WTC11 (cell line): ENCODE measurements at regions not wholly inside any gene's neighbourhood (a gene's known extent, or its start where the extent isn't known, plus 50 kb on each side); places are given as distances from the start of the nearest gene placed in this dataset.

Experiments
- ATAC-seq: fragments of 200-7000 bp; cut with Tn5 transposase; 2 replicates; pipeline ENCODE4 v1.10.0; 2021; ENCODE audit warnings: mild to moderate bottlenecking, moderate library complexity
- CTCF ChIA-PET: fragments of 300-600 bp; sonication (Branson Sonifier 250); formaldehyde crosslinking; loops from one replicate; lab custom pipeline; 2021; ENCODE audit warnings: antibody characterized with exemption; lab: Charles Lee
- POLR2A ChIA-PET: fragments of 350-600 bp; sonication (Branson Sonifier 250); formaldehyde crosslinking; loops from one replicate; lab custom pipeline; 2021; ENCODE audit warnings: antibody characterized with exemption; lab: Charles Lee
- DNase-seq: peaks from one replicate; pipeline ENCODE4 v3.0.0; 2021; ENCODE audit warnings: low spot score
- H3K27ac Mint-ChIP-seq: 2 replicates; pipeline ENCODE4 v1.8.0; 2021; ENCODE audit warnings: mixed read lengths
- H3K27me3 Mint-ChIP-seq: 2 replicates; pipeline ENCODE4 v1.8.0; 2021; ENCODE audit warnings: low read depth, mild to moderate bottlenecking, moderate library complexity, mixed read lengths
- H3K36me3 Mint-ChIP-seq: 2 replicates; pipeline ENCODE4 v1.8.0; 2021; ENCODE audit warnings: mixed read lengths
- H3K4me1 Mint-ChIP-seq: 2 replicates; pipeline ENCODE4 v1.8.0; 2022; ENCODE audit warnings: mixed read lengths
- H3K4me3 Mint-ChIP-seq: 2 replicates; pipeline ENCODE4 v1.8.0; 2021; ENCODE audit warnings: mild to moderate bottlenecking, moderate library complexity, mixed read lengths
- H3K9me3 Mint-ChIP-seq: 2 replicates; pipeline ENCODE4 v1.8.0; 2021; ENCODE audit warnings: mixed read lengths
- CBFB ChIP-seq: sonication (generic); formaldehyde crosslinking; IDR thresholded peaks from 2 replicates; pipeline ENCODE4 v1.8.1; 2022; ENCODE audit warnings: mild to moderate bottlenecking, low read depth, missing genetic modification reagents
- CREM ChIP-seq: sonication (generic); formaldehyde crosslinking; IDR thresholded peaks from 2 replicates; pipeline ENCODE4 v1.8.1; 2022; ENCODE audit warnings: mild to moderate bottlenecking, missing genetic modification reagents, moderate library complexity
- ELF4 ChIP-seq: sonication (generic); formaldehyde crosslinking; IDR thresholded peaks from 2 replicates; pipeline ENCODE4 v1.8.1; 2022; ENCODE audit warnings: low read depth, mild to moderate bottlenecking, moderate library complexity, missing genetic modification reagents
- EMX1 ChIP-seq: fragments of 250-450 bp; sonication (Bioruptor Pico); IDR thresholded peaks from 2 replicates; pipeline ENCODE4 v1.8.0; 2021; ENCODE audit warnings: mild to moderate bottlenecking
- ESRRA ChIP-seq: sonication (generic); formaldehyde crosslinking; IDR thresholded peaks from 2 replicates; pipeline ENCODE4 v1.8.1; 2022; ENCODE audit warnings: mild to moderate bottlenecking, missing genetic modification reagents, borderline replicate concordance
- ETV6 ChIP-seq: sonication (generic); formaldehyde crosslinking; IDR thresholded peaks from 2 replicates; pipeline ENCODE4 v1.8.1; 2022; ENCODE audit warnings: mild to moderate bottlenecking, missing genetic modification reagents
- FOXP1 ChIP-seq: sonication (generic); formaldehyde crosslinking; IDR thresholded peaks from 2 replicates; pipeline ENCODE4 v1.8.0; 2022; ENCODE audit warnings: missing genetic modification reagents, mild to moderate bottlenecking, moderate library complexity, borderline replicate concordance
- HMGA2 ChIP-seq: fragments of 250-450 bp; sonication (Bioruptor Pico); IDR thresholded peaks from 2 replicates; pipeline ENCODE4 v1.4.0; 2021; ENCODE audit warnings: mild to moderate bottlenecking, moderate library complexity
- MXD4 ChIP-seq: fragments of 250-450 bp; sonication (Bioruptor Pico); IDR thresholded peaks from 2 replicates; pipeline ENCODE4 v1.8.0; 2021; ENCODE audit warnings: mild to moderate bottlenecking, moderate library complexity, borderline replicate concordance
- NFE2L1 ChIP-seq: sonication (generic); formaldehyde crosslinking; IDR thresholded peaks from 2 replicates; pipeline ENCODE4 v1.8.1; 2023; ENCODE audit warnings: missing genetic modification reagents
- NR2C2 ChIP-seq: sonication (generic); formaldehyde crosslinking; IDR thresholded peaks from 2 replicates; pipeline ENCODE4 v1.8.0; 2022; ENCODE audit warnings: mild to moderate bottlenecking, missing genetic modification reagents
- NR3C1 ChIP-seq: sonication (generic); formaldehyde crosslinking; conservative IDR thresholded peaks from 2 replicates; pipeline ENCODE4 v1.8.1; 2023; ENCODE audit warnings: low read depth, mild to moderate bottlenecking, missing genetic modification reagents
- ZNF671 ChIP-seq: fragments of 250-450 bp; sonication (Bioruptor Pico); IDR thresholded peaks from 2 replicates; pipeline ENCODE4 v1.8.0; 2021; ENCODE audit warnings: mild to moderate bottlenecking
- TF ChIP-seq, protein P1 (sequence below): sonication (generic); formaldehyde crosslinking; IDR thresholded peaks from 2 replicates; pipeline ENCODE4 v1.8.1; 2022; ENCODE audit warnings: missing genetic modification reagents, borderline replicate concordance
- TF ChIP-seq, protein P2 (sequence below): fragments of 250-450 bp; sonication (Bioruptor Pico); IDR thresholded peaks from 2 replicates; pipeline ENCODE4 v2.1.2; 2022; ENCODE audit warnings: mild to moderate bottlenecking, moderate library complexity
- TF ChIP-seq, protein P3 (sequence below): fragments of 250-450 bp; sonication (Bioruptor Pico); IDR thresholded peaks from 2 replicates; pipeline ENCODE4 v1.9.0; 2021; ENCODE audit warnings: moderate library complexity, mild to moderate bottlenecking, inconsistent platforms, borderline replicate concordance
- TF ChIP-seq, protein P4 (sequence below): sonication (generic); formaldehyde crosslinking; IDR thresholded peaks from 2 replicates; pipeline ENCODE4 v1.8.1; 2022; ENCODE audit warnings: mild to moderate bottlenecking, moderate library complexity, missing genetic modification reagents
- TF ChIP-seq, protein P5 (sequence below): sonication (generic); formaldehyde crosslinking; IDR thresholded peaks from 2 replicates; pipeline ENCODE4 v1.8.1; 2023; ENCODE audit warnings: mild to moderate bottlenecking, missing genetic modification reagents, moderate library complexity

DNA sequence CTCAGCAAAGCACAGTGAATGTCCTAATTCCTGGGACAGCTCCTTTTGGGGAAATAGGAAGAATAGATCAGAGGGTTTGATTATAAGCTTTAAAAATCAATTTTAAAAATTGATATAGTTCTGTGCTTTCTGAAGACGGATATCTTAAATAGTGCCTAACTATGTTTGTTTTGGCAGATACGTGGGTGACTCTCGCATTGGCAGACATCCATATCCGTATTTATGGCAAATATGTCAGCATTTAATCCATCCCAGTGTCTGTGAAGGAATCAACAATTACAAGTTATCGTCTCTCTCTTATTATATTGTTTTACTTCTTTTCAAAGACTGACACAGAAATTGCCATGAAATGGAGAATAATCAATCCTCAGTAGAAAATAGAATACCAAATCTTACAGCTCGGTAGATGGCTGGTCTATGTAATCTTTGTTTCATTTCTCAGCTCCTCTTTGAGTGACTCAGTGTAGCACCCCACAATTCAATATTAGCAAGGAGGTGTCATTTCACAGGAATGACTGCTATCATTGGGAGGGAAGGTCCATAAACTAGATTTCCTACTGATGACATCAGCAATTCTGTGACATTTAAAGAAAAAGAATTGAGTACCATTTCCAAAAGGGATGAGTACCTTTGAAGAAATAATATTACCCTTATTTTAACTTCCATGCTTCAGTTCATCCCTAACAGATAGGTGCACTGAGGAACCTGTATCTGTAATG, 186.4 kb upstream of the NFE2L3 start (continued):
- TF ChIP-seq, protein P1, sequence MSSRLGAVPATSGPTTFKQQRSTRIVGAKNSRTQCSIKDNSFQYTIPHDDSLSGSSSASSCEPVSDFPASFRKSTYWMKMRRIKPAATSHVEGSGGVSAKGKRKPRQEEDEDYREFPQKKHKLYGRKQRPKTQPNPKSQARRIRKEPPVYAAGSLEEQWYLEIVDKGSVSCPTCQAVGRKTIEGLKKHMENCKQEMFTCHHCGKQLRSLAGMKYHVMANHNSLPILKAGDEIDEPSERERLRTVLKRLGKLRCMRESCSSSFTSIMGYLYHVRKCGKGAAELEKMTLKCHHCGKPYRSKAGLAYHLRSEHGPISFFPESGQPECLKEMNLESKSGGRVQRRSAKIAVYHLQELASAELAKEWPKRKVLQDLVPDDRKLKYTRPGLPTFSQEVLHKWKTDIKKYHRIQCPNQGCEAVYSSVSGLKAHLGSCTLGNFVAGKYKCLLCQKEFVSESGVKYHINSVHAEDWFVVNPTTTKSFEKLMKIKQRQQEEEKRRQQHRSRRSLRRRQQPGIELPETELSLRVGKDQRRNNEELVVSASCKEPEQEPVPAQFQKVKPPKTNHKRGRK (CRISPR knock-in tag): no peak
- TF ChIP-seq ELF4 (CRISPR knock-in tag) (no peak), ETV6 (no peak), NFE2L1 (CRISPR knock-in tag) (no peak)

DNA sequence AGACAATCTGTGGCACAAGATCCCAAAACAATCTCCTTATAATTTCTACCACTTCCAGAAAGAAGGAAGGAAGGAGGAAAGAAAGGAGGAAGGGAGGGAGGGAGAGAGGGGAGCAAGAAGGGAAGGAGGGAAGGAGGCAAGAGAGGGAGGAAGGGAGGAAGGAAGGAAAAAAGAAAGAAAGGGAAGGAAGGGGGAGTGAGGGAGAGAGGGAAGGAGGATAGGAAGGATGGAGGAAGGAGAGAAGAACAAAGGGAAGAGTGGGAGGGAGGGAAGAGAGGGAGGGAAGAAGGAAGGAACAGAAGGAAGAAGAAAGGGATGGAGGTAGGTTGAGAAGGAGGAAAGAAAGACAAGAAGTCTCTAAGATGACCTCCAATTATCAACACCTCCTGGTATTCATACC, 185.5 kb upstream of the NFE2L3 start:
- POLR2A ChIA-PET: no interaction called here
- Mint-ChIP-seq H3K4me1 (peaks cover 9% of the 10 kb centered on the region), H3K9me3 (no peaks in the 10 kb centered on the region), H3K27ac (no peak overlapping the region), H3K36me3 (no peaks in the 10 kb centered on the region), H3K27me3 (peaks cover 3% of the 10 kb centered on the region; the same call in 1 of the 2 replicates), H3K4me3 (no peak overlapping the region)
- DNase-seq: no peak
- CTCF ChIA-PET: no interaction called here
- ATAC-seq: no peak
- TF ChIP-seq FOXP1 (CRISPR knock-in tag) (no peak), ESRRA (CRISPR knock-in tag) (no peak), CBFB (CRISPR knock-in tag) (no peak), NR3C1 (CRISPR knock-in tag) (no peak), MXD4 (no peak), EMX1 (CRISPR knock-in tag) (no peak), CREM (no peak), HMGA2 (CRISPR knock-in tag) (no peak), NR2C2 (CRISPR knock-in tag) (no peak), ZNF671 (no peak)
- TF ChIP-seq, protein P2, sequence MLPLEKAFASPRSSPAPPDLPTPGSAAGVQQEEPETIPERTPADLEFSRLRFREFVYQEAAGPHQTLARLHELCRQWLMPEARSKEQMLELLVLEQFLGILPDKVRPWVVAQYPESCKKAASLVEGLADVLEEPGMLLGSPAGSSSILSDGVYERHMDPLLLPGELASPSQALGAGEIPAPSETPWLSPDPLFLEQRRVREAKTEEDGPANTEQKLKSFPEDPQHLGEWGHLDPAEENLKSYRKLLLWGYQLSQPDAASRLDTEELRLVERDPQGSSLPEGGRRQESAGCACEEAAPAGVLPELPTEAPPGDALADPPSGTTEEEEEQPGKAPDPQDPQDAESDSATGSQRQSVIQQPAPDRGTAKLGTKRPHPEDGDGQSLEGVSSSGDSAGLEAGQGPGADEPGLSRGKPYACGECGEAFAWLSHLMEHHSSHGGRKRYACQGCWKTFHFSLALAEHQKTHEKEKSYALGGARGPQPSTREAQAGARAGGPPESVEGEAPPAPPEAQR (CRISPR knock-in tag): no peak
- TF ChIP-seq, protein P3, sequence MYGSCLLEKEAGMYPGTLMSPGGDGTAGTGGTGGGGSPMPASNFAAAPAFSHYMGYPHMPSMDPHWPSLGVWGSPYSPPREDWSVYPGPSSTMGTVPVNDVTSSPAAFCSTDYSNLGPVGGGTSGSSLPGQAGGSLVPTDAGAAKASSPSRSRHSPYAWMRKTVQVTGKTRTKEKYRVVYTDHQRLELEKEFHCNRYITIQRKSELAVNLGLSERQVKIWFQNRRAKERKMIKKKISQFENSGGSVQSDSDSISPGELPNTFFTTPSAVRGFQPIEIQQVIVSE (CRISPR knock-in tag): no peak
- TF ChIP-seq, protein P1 (CRISPR knock-in tag): no peak
- TF ChIP-seq, protein P4, sequence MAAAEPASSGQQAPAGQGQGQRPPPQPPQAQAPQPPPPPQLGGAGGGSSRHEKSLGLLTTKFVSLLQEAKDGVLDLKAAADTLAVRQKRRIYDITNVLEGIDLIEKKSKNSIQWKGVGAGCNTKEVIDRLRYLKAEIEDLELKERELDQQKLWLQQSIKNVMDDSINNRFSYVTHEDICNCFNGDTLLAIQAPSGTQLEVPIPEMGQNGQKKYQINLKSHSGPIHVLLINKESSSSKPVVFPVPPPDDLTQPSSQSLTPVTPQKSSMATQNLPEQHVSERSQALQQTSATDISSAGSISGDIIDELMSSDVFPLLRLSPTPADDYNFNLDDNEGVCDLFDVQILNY (CRISPR knock-in tag): no peak
- TF ChIP-seq, protein P5, sequence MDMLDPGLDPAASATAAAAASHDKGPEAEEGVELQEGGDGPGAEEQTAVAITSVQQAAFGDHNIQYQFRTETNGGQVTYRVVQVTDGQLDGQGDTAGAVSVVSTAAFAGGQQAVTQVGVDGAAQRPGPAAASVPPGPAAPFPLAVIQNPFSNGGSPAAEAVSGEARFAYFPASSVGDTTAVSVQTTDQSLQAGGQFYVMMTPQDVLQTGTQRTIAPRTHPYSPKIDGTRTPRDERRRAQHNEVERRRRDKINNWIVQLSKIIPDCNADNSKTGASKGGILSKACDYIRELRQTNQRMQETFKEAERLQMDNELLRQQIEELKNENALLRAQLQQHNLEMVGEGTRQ: no peak
